Panc1 (cell line): ENCODE measurements at regions not wholly inside any gene's neighbourhood (a gene's known extent, or its start where the extent isn't known, plus 50 kb on each side); places are given as distances from the start of the nearest gene placed in this dataset.

ENCODE experiments used
- CTCF ChIP-seq: fragments of 450-650 bp; IDR thresholded peaks from 2 replicates; pipeline ENCODE4 v1.5.1; 2017; ENCODE audit warnings: mild to moderate bottlenecking
- POLR2AphosphoS5 ChIP-seq: IDR thresholded peaks from 2 replicates; pipeline ENCODE4 v1.6.1; 2012; ENCODE audit warnings: mild to moderate bottlenecking, low read depth, low read length, moderate library complexity
- REST ChIP-seq, 2 experiments: IDR thresholded peaks; 2 replicates each; pipeline ENCODE4 v1.6.1; 2011 to 2012; ENCODE audit warnings: low read depth in 2 of 2, control low read depth in 1 of 2, low read length in 1 of 2, mild to moderate bottlenecking in 1 of 2, moderate library complexity in 1 of 2; ENCODE audit not compliant: insufficient read depth in 1 of 2
- TCF7L2 ChIP-seq: IDR thresholded peaks from 2 replicates; pipeline ENCODE4 v1.6.1; 2011; ENCODE audit warnings: mild to moderate bottlenecking, low read depth, low read length, inconsistent platforms

GRCh38 chrX:42715701-42716262, 62.2 kb downstream of the PPP1R2C start:
- TF ChIP-seq CTCF (peak; percentile 17; the same call in 1 of the 2 replicates), REST (IDR thresholded peaks at IDR 0.05; ENCODE audit: insufficient read depth in 1 of 2, low read depth in 2 of 2, low read length in 1 of 2) (no peak), TCF7L2 (no peak), POLR2AphosphoS5 (no peak)
